ENCODE measurements at regions not wholly inside any gene's neighbourhood (a gene's known extent, or its start where the extent isn't known, plus 50 kb on each side); places are given as distances from the start of the nearest gene placed in this dataset.
"Not testable (repeated sequence)": the region's sequence is repeated elsewhere in the genome, so short reads cannot be mapped to it uniquely, and the experiment has no call there.

DNA sequence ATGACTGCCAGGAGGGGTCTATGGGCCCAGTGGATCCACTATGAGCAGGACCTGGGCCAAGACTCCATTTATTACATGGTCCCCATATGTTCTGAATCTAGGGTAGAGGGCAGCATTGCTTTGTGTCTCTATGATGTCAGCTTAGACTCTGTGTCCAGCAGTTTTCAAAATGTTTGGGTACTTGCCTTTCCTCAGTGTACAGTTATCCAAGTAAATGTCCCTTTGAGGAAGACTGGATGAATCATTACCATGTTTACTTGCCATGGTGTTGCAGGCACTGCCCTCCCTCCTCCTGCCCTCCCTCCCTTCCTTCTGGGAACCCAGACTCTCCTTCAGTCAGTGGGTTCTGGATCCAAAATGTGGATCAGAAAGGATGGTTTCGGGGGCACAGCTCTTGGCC is 108.6 kb downstream of the NRN1 start:
- no peak for DNase-seq (ENCODE audit: low read depth in 2 of 2)

DNA sequence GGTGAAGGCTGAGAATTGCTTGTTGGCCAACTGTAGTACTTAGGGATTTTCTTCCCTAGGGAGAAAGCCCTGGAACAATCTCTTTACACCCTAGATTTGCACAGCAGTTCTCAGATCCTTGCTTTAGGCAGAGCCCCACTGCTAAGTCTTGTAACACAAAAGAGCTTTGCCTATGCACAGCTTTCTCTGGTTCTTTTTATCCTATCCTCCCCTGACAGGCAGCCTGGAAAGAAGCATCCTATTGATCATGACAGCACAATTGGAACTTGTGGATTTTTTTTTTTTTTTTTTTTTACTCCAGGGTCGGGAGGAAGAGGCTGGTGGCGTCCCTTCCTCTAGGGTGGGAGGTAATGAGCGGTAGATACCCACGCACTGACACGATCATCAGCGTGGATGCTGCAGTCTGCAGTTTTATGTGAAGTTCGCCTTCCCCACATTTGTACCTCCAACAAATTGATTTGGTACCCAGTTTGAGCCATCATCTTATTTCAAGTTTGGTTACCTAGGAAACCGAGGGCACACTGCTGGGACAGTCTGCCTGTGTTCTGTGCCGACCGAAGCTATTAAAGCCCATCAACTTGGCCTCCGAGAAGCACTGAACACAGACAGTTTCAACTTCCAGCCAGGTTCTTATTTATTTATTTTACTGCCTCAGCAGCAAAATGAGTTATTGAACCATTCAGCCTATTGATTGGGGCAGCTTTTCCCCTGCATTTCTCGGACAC is 110.1 kb downstream of the NRN1 start:
- DNase-seq (ENCODE audit: low read depth in 2 of 2), result no peak

DNA sequence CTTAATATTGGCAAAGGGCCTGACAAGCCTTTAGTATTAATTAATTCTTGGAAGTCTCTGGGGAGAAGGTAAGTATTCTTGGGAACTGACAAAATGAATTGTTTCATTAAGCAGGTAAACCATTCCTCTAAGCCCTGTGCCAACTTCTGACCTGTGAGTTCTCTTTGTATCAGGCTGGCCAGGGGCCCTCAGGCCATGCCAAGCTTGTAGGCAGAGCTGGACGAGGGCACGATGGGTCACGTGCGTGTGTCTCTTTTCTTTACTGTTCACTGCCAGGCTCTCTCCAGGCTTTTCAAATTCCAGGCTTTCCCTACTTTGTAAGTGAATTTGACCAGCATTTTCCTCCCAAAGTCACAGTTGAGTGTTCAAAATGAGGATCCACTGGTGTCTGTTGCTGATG is 112.4 kb downstream of the NRN1 start:
- DNase-seq (ENCODE audit: low read depth in 2 of 2), result no peak

DNA sequence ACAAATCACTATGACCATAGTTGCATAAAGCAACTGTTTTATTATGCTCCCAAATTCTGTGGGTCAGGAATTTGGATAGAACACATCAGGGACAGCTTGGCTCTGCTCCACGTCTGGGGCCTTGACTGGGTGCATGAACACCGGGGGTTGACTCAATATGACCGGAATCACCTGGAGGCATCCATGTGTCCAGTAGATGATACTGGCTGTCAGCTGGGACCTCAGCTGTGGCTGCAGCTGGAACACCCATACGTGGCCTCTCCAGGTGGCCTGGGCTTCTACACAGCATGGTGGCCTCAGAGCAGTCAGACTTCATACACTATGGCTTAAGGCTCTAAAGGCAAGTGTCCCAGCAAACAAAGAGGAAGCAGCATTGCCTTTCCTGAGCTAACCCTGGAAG is 113.4 kb downstream of the NRN1 start:
- no peak for DNase-seq (ENCODE audit: low read depth in 2 of 2)

DNA sequence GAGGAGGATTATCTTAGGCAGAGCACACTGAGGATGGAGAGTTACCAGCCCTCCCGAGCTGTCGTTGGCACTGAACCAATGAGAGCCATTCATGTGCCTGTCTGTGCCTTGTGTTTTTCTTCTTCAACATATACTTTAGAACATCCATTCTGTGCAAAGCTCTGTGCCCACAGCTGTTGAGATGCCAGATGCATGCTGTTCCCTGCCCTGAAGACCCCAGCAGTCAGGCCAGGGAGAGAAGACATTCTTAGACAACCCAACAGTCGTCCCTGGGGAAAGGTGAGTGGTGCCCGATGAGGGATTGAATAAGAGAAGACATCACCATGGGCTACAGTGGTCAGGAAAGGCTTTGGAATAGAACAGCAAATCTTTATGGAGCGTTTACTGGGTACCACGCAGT is 114.1 kb downstream of the NRN1 start:
- DNase-seq (ENCODE audit: low read depth in 2 of 2), result no peak

DNA sequence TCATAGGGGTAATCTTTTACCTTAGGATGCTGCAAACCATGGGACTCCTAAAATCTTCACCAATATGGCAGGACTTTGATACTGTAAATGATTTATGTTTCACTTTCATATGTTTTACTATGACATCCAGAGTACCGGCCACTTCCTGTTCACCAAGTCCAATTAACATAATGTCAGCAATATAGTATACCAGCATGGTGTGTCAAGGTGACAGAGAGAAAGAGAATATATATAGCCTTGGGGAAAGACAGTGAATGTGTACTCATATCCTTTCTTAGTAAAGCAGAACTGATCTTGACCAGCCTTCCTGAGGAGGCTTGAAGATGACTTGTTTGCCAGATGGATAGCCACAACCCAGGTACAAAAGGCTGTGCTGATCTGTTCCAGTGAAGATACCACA is 127.9 kb downstream of the NRN1 start:
- no peak for DNase-seq (ENCODE audit: low read depth in 2 of 2)

DNA sequence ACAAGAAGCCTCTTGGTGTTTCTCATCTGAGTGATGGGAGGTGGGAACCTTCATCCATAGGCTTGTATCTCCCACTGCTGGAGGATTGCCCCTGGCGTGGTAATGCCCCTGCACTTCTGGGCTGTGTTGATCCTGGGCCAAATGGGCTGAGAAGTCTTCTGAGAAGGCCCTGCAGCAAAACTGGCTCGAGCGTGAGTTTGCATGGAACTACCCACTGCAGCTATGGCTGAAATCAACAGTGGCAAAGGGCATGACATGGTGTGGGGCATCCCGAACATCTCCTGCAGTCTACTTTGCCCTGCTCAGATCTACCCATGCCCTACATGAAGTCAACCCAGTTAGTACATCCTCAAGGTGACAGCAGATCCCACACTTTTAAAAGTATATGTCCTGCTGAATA is 130.6 kb downstream of the NRN1 start:
- no peak for DNase-seq (ENCODE audit: low read depth in 2 of 2)

DNA sequence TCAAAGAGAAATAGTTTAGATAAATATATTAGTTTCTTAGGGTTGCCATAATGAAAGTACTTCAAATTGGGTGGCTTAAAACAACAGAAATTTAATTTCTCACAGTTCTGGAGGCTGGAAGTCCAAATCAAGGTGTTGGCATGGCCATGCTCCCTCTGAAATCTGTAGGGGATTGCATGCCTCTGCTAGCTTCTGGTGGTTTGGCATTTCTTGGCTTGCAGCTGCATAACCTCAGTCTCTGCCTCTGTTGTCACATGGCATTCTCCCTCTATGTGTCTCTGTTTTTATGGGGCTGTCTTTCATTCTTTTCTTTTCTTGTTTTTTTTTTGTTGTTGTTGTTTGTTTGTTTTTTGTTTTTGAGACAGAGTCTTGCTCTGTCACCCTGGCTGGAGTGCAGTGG is 132.7 kb downstream of the NRN1 start:
- not testable (repeated sequence) for DNase-seq (ENCODE audit: low read depth in 2 of 2)

DNA sequence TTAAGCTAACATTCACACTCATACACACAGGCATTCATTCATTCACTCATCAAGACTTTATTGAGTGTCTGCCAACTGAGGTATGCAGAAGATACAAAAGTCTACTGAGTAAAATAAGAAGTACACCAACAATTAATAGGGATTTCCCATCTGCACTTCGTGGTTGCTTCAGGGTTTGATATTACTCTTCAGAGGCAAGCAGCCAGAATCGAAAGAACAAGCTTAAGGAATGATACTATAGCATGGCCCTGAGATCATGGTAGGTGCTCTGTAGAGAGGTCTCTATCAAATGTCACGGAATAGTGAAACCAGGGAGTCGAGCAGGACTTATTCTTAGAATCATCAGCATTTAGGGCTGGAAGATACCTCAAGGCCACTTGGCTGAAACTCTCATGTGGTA is 135.4 kb downstream of the NRN1 start:
- no peak for DNase-seq (ENCODE audit: low read depth in 2 of 2)

DNA sequence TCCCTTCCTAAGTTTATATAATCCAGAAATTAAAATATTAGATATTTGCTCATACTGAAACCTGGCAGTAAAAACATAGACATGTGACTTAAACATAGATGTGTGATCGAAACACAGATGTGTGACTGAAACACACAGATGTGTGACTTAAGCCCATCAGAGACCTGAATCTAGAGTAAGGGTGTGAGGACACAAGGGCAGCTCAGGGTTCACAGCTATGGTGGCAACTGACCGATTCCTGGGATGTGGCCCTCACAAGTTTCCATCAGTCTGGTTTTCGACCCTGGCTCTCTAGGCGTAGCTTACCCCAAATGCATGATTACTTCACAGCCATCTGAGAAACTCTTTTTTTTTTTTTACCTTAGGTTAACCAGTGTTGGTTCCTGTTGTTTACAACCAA is 137.0 kb downstream of the NRN1 start:
- DNase-seq (ENCODE audit: low read depth in 2 of 2), result no peak

DNA sequence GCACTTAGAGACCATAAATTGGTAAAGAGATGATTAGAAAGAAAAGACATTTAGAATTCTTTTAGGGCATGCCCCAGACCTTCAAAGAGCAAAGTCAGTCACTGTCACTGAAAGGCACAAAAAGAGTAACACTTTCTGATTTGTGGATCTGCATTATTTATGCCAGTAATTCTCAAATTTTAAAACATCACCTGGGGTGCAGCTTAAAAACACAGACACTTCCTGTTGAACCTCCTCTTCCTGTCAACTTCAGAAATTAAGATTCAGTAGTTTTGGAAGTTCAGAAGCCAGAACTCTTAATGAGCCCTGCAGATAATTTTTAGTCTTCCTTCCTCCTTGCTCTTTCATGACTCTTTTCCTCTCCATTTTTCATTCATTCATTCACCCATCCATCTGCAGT is 137.5 kb downstream of the NRN1 start:
- no peak for DNase-seq (ENCODE audit: low read depth in 2 of 2)

DNA sequence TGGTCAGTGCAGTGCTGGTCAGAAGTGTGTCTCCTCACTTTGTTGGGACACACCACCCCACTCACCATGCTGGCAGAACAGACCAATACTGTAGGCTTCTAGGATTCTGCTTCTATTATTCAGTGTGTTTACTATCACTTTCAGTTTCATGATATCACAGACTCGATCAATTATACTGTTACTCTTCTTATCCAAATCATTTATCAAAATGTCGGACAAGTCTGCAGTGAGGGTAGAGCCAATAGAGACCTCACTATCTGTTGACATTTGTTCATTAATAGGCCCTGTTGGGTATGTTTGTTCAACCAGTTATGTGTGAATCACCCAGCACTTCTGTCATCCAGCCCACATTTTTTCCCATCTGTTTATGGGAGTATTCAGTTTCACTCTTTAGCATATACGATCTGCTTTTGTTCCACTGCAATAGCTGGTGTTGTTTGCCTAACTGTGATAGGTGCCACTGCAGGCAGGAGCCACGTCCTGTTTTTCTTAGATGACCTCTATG is 140.1 kb downstream of the NRN1 start:
- no peak for DNase-seq (ENCODE audit: low read depth in 2 of 2)

DNA sequence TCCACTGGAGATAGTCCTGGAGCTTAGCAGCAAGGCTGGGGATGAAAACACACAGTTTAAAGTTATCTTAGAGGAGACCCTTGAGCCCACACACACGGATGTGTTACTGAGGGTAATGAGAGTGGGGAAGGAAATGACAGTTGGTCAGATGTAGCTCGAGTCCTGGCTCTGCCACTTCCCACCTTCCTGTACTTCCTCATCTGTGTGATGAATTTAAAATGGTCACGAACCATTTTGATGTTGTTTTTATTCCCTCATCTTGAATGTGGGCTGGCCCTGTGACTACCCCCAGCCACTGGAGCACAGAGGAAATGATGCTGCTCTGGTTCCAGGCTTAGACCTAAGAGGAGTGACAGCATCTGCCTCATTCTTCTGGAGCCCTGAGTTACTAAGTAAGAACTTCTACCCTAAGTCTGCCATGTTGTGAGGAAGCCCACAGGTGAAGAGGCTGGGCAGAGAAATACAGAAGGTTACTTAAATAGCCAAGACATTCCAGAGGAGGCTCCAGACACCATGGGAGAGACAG is 141.2 kb downstream of the NRN1 start:
- DNase-seq (ENCODE audit: low read depth in 2 of 2), result no peak

DNA sequence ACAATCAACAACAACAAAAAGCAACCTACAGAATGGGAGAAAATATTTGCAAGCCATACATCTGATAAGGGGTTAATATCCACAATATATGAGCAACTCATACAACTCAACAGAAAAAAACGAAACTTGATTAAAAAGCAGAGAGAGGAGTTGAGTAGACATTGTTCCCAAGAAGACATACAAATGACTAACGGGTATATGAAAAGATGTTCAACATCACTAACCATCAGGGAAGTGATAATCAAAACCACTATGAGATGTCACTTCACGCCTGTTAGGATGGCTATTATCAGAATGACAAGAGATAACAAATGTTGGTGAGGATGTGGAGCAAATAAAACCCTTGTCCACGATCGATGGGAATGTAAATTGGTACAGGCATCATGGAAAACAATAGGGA is 145.9 kb downstream of the NRN1 start:
- DNase-seq (ENCODE audit: low read depth in 2 of 2), result no peak

DNA sequence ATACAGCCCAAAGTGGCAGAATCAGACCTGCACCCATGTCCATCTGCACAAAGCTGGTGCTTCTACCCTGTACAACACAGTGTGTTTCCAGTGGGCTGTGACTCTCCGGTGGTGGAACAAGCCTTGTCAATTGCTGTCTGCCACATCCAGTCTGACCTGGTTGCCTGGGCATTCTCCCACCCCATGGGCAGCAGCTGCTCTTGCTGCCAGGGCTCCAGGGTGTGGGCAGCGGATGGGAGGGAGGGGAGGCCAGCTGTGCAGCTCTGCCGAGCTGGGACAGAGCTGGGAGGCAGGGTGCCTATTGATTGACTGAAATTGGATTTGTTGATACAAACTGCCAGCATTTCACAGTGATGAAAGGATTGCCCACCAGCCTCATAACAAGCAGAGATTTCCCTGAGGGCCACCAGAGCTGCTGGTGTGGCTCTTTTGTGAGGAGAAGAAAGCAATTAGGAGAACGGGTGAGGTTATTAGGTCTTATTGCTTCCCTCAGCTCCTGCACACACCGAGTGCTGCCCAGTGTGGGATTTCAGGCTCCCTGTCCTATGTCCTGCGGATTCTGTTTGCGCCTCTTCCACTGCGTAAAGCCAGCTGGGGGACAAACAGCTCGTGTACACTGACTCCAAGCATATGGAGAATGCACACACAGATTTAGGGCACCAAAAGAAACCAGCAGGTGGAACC is 150.8 kb downstream of the NRN1 start:
- no peak for DNase-seq (ENCODE audit: low read depth in 2 of 2)

DNA sequence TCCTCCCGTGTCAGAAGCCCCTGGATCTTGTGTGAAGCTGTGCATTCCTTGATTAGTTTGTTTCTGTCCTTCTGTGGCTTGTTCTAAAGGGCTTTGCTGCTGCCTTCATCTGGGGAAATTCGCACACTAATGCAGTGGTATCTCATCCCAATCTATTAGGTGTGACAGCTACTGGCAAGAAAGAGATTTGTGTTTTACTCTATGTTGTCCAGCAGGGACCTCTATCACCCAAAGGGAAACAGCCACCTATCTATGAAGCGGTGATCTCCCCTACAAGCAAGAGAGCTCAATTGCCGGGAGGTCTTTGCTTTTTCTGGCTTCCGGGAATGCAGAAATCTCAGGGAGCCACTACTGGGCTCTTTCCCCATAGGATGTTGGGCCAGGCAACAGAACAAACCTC is 151.8 kb downstream of the NRN1 start:
- DNase-seq (ENCODE audit: low read depth in 2 of 2), result no peak

DNA sequence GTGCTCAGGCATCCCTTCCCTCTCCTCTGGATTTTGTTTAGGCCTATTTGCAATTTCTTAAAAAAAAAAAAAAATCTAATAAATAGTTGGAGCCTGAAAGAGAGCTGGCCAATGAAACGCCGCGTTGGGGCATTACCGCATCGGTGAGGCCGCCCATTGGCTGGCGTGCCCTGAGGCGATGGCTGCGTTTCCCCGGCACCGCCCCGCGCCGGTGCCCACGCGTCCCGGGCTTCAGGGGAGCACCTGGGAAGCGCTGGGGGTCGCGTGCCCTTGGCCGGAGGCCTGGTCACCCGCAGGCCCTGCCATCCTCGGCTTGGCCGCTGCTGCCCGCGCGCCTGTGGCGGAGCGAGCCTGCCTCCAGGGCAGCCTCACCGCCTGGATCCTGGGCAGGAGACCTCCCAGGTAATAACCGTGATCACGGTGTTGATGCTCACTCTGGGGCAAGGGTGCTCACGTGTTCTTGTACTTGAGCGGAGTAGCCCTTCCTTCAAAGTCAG is 155.4 kb downstream of the NRN1 start:
- DNase-seq (ENCODE audit: low read depth in 2 of 2), result peak; percentile 54 to 65

DNA sequence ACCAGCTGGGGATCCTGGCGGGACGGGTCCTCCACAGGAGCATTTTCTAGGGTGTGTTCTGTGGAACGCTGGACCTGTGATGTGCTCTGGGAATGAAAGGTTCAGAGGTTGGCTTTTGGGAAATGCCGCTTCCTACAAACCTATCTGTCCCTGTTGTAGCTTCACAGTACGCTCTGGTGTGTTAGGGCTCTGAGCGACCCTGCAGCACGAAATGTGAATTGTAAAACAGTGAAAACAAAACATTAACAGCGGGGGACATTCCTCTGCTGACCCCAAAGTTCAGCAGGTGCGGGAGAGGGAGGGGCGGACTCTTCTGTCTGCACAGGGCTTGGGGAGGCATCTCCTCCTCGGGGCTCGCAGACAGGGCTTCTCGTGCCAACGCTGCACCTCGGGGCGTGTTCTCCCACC is 155.9 kb downstream of the NRN1 start:
- no peak for DNase-seq (ENCODE audit: low read depth in 2 of 2)

DNA sequence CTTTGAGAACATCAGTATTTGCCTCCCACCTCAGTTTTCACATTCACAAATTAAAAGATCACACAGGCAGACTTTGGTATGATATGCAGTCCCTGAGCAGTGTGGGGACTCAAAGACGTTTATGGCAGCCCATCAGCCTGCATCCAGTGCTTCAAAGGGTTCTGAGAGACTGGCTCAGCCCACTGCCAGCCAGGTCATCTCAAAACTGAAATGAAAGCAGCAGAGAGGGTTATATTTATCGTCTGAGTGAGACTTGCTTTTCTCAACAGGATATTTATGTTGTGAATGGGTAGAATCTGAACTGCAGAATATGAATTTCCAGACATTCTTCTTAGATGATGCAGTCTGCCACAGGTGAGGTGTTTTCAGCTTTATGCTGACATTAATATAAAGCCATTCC is 159.8 kb downstream of the NRN1 start:
- DNase-seq (ENCODE audit: low read depth in 2 of 2), result no peak

DNA sequence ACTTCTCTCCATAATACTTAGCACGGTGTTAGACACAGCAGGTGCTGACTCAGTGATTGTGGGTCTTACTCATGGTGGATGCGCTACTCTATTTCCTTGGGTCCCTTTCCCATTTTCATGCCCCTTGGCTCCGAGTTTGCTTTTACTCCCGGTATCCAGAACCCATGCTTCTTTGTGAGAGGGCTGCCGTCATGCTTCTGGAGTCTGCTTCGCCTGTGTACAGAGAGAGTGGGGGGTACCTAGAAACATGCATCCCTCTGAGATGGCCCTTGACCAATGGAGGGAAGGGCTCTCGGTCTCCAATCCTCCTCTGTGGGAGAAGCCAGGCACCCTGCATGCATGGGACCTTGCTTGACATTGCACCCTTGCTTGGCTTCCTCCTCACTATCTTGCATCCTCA is 160.4 kb downstream of the NRN1 start:
- DNase-seq (ENCODE audit: low read depth in 2 of 2), result no peak

DNA sequence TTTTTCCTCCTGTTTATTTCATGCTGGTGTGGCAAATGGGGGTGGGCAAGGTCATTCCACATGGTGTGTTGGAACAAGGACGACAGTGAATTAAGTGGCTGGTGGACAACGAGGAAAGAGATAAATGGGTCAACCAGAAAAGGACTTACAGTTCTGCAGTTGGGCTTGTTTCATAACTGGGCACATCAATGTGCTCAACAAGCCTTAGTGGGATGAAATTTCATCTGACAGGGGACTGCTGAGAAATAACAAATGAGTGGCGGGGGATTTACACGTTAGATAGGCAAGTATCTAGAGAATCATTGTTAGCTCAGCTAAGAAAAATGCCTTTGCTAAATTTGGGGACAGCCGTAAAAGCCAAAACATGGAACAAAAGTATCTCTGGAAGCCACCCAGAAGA is 163.6 kb downstream of the NRN1 start:
- no peak for DNase-seq (ENCODE audit: low read depth in 2 of 2)

DNA sequence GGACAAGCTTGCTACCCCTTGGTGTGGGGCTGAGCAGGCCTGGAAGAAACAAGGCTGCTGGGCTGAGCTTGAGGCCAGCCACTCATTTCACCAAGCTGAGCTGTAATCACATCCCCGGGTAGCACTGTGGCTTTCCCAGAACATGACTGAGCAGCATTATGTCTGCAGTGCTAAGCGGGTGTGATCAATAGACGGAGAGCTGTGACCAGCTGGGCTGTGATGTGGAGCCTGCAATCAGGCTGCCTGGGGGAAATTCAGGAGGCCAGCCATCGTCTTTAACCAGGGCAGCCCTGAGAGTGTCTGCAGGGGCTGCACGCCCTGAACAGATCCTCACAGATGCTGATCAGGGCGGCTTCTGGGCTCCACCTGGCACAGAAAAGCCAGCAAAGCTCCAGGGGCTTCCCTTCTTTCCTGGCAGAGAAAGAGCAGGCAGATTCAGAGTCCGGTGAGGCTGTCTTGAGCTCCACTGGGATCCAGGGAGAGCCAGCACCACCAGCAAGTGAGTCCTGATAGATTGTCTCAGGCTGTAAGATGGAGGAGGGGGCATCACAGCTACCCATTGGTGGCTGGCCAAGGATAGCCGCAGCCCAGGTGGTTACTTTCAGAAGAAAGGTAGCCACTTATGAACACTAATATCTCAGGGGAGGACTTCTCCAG is 165.9 kb downstream of the NRN1 start:
- DNase-seq (ENCODE audit: low read depth in 2 of 2), result no peak
